GM10248 (cell line): ENCODE measurements at regions not wholly inside any gene's neighbourhood (a gene's known extent, or its start where the extent isn't known, plus 50 kb on each side); places are given as distances from the start of the nearest gene placed in this dataset.

ENCODE experiments used
- CTCF ChIA-PET: fragments of 300-600 bp; sonication (Branson Sonifier 250); formaldehyde crosslinking; extraction: SDS; loops from one replicate; lab custom pipeline; 2021; ENCODE audit warnings: antibody characterized with exemption; lab: Yijun Ruan, JAX
- POLR2A ChIA-PET: fragments of 350-650 bp; sonication (Branson Sonifier 250); formaldehyde crosslinking; extraction: SDS; loops from one replicate; lab custom pipeline; 2020; ENCODE audit warnings: antibody characterized with exemption; lab: Yijun Ruan, JAX
- DNase-seq: peaks from one replicate; pipeline ENCODE4 v3.0.0; 2012; ENCODE audit errors: extremely low spot score
- TF ChIP-seq, protein P1 (sequence below): IDR thresholded peaks from 2 replicates; pipeline ENCODE4 v1.5.1; 2012; ENCODE audit warnings: mild to moderate bottlenecking, low read depth; ENCODE audit errors: extremely low read depth, missing control alignments, control extremely low read depth

DNA sequence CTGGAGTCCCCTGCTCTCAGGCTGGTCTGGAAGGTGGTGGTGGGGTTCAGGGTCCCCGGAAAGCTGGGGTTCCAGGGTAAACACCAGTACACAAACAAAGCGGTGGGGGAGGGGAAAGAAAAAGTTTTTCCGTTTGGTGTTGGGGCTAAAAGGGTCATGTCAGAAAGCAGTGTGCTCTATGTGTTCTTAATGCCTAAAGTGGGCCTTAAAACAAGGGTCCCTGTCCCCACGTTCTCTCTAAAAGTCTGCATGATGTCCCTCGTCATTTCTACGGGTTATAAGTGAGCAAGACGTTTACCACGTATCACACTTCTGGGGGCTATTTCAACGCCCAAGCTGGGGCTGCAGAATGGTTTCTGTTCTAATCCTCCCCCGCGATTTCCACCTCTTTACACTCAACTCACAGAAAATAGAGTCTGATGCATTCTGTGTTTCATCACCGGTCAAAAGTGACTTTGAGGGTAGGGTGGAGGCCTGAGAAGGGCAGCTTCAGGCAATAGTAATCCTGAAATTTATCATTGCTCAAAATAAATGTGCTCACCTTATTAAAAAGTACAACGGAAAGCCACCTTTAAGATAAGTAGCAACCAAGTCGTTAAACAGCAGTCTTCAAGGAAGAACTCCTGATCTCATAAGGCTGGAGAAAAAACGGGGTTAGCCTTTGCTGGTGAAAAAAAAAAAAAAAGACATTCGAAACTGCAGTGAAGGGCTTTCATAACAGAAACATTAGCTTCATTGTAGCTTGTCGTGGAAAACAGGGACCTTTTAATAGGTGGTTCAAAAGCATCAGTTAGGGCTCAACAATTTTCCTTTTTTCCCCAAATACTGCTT, 63.9 kb upstream of the PTGR2 start:
- TF ChIP-seq, protein P1, sequence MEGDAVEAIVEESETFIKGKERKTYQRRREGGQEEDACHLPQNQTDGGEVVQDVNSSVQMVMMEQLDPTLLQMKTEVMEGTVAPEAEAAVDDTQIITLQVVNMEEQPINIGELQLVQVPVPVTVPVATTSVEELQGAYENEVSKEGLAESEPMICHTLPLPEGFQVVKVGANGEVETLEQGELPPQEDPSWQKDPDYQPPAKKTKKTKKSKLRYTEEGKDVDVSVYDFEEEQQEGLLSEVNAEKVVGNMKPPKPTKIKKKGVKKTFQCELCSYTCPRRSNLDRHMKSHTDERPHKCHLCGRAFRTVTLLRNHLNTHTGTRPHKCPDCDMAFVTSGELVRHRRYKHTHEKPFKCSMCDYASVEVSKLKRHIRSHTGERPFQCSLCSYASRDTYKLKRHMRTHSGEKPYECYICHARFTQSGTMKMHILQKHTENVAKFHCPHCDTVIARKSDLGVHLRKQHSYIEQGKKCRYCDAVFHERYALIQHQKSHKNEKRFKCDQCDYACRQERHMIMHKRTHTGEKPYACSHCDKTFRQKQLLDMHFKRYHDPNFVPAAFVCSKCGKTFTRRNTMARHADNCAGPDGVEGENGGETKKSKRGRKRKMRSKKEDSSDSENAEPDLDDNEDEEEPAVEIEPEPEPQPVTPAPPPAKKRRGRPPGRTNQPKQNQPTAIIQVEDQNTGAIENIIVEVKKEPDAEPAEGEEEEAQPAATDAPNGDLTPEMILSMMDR, result no peak
- POLR2A ChIA-PET, result interaction anchor here (0.7 to 1.1 kb wide), 4 partner anchors 12 to 17 kb away, joined by 3 to 5 read pairs (median 4); no protein-coding TSS in a partner anchor
- CTCF ChIA-PET, result interaction anchor here (1.1 to 6.8 kb wide), 7 partner anchors 10 to 59 kb away, joined by 3 to 68 read pairs (median 4); a partner anchor contains a TSS
- DNase-seq, result peak; percentile 64

- CTCF ChIA-PET, result interaction anchor here (0.7 to 6.8 kb wide), 13 partner anchors 8 to 63 kb away, joined by 3 to 68 read pairs (median 4); a partner anchor contains a TSS
- POLR2A ChIA-PET, result interaction anchor here (0.5 to 2.8 kb wide), 7 partner anchors 11 to 1119 kb away, joined by 3 to 12 read pairs (median 5); a partner anchor contains a TSS
- TF ChIP-seq, protein P1, result no peak
- DNase-seq, result peak; percentile 60
Measured at GRCh38 chr14:73786636-73787485, 64.8 kb upstream of the PTGR2 start.

DNA sequence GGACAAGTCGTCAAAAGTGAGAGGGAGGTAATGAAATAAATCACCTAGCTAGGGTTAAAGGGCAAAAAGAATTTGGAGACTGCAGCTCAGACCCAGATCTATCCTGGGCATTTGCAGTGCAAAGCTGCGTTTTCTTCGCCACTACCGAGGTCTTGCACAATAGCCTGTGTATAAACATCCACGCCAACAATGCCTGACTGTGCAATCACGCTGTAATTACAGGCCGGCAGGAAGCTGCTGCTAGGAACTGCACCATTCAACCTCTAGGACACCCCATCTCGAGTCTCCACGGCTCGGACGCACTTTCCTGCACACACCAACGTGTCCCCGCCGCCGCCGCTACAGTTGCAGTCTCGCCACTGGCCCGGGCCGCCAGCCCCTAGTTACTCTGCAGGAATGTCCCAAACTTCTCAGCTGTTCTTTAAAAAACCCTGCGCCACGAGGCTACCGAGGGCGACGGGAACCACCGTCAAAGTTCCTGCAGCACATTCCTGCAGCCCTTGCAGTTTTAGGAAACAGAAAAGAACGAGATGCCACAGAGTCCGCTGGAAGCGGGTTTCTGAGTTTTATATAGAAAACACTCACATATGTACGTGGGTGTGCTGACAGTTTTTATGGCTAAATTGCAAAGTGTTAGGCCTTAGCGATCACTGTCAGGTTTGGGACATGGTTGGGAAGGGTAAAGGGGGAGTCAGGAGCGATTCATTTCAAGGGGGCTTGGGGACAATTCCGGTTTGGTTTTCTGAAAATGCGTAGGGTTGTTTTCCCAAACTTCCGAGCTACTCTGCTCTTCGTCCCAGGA, 65.6 kb upstream of the PTGR2 start:
- TF ChIP-seq, protein P1, result no peak
- no peak for DNase-seq
- ChIA-PET POLR2A (interaction anchor here (1.1 to 2.8 kb wide), 5 partner anchors 10 to 42 kb away, joined by 3 to 12 read pairs (median 4); no protein-coding TSS in a partner anchor), CTCF (interaction anchor here (0.7 to 6.8 kb wide), 15 partner anchors 9 to 64 kb away, joined by 3 to 68 read pairs (median 4); a partner anchor contains a TSS)

- no peak for DNase-seq
- POLR2A ChIA-PET, result interaction anchor here (1.1 to 2.8 kb wide), 7 partner anchors 10 to 42 kb away, joined by 3 to 12 read pairs (median 4); a partner anchor contains a TSS
- CTCF ChIA-PET, result interaction anchor here (0.9 to 6.8 kb wide), 13 partner anchors 9 to 65 kb away, joined by 3 to 68 read pairs (median 6); a partner anchor contains a TSS
- TF ChIP-seq, protein P1, result no peak
Measured at GRCh38 chr14:73785336-73785833, 66.2 kb upstream of the PTGR2 start.

DNA sequence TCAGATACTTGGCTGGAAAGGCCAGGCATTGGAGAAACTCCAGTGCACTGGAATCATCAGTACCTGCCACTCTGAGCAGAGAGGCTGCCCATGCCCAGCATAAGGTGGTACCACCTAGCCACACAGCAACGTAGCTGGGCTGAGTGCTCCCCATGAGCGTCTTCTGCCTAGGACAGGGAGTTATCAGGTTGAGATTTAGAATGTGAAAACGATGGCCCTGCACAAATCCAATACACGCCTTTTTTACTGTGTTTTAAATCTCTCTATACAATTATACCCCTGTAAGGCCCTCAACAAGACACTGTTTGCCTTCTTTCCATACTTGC, 66.7 kb upstream of the PTGR2 start:
- POLR2A ChIA-PET, result interaction anchor here (1.2 to 2.8 kb wide), 6 partner anchors 9 to 27 kb away, joined by 3 to 12 read pairs (median 4); a partner anchor contains a TSS
- CTCF ChIA-PET, result interaction anchor here (0.9 to 6.8 kb wide), 10 partner anchors 9 to 56 kb away, joined by 3 to 68 read pairs (median 8); a partner anchor contains a TSS
- DNase-seq, result no peak
- TF ChIP-seq, protein P1, result no peak
